Progenitor cell of endocrine pancreas (in vitro differentiated cells): ENCODE measurements at regions not wholly inside any gene's neighbourhood (a gene's known extent, or its start where the extent isn't known, plus 50 kb on each side); places are given as distances from the start of the nearest gene placed in this dataset.

ENCODE experiments used
- DNase-seq: peaks from one replicate; pipeline ENCODE4 v3.0.0; 2021; ENCODE audit warnings: low spot score; ENCODE audit not compliant: unreplicated experiment
- H3K27ac Mint-ChIP-seq: 2 replicates; pipeline ENCODE4 v1.8.0; 2021; ENCODE audit warnings: mild to moderate bottlenecking, moderate library complexity, mixed read lengths
- H3K27me3 Mint-ChIP-seq: 2 replicates; pipeline ENCODE4 v1.8.0; 2021; ENCODE audit warnings: mixed read lengths
- H3K36me3 Mint-ChIP-seq: 2 replicates; pipeline ENCODE4 v1.8.0; 2022; ENCODE audit warnings: mixed read lengths; ENCODE audit not compliant: insufficient read depth
- H3K4me1 Mint-ChIP-seq: 2 replicates; pipeline ENCODE4 v1.8.0; 2021; ENCODE audit warnings: low read depth, mixed read lengths
- H3K4me3 Mint-ChIP-seq: 2 replicates; pipeline ENCODE4 v1.8.0; 2021; ENCODE audit warnings: low read depth, mild to moderate bottlenecking, moderate library complexity, mixed read lengths
- H3K9me3 Mint-ChIP-seq: 2 replicates; pipeline ENCODE4 v1.8.0; 2021; ENCODE audit warnings: low read depth, mixed read lengths
- TF ChIP-seq, protein P1 (sequence below): fragments of 200-600 bp; sonication (generic); IDR thresholded peaks from one replicate; pipeline ENCODE4 v1.5.0; 2021; ENCODE audit warnings: antibody characterized with exemption, mild to moderate bottlenecking; ENCODE audit not compliant: unreplicated experiment

DNA sequence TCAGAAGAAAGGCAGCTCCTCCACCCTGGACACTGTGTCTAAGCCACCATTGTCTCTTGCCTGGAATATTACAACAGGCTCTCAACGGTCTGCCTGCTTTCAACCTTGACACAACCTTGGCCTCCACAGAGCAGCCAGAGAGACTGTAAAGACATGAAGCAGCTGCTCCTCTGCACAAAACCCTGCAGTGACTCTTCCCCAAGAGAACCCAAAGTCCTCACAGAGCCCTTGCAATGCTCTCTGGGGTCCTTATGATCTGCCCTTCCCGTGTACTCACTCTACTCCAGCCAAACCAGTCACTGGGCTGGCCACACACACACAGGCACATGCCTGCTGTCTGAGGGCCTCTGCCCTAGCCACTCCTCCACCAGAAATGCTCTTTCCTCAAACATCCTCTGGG lies 75.9 kb upstream of the CPEB2 start:
- Mint-ChIP-seq H3K4me1 (no peaks in the 10 kb centered on the region), H3K27ac (no peak overlapping the region), H3K4me3 (no peak overlapping the region), H3K27me3 (no peaks in the 10 kb centered on the region), H3K9me3 (no peaks in the 10 kb centered on the region), H3K36me3 (no peaks in the 10 kb centered on the region)
- TF ChIP-seq, protein P1, sequence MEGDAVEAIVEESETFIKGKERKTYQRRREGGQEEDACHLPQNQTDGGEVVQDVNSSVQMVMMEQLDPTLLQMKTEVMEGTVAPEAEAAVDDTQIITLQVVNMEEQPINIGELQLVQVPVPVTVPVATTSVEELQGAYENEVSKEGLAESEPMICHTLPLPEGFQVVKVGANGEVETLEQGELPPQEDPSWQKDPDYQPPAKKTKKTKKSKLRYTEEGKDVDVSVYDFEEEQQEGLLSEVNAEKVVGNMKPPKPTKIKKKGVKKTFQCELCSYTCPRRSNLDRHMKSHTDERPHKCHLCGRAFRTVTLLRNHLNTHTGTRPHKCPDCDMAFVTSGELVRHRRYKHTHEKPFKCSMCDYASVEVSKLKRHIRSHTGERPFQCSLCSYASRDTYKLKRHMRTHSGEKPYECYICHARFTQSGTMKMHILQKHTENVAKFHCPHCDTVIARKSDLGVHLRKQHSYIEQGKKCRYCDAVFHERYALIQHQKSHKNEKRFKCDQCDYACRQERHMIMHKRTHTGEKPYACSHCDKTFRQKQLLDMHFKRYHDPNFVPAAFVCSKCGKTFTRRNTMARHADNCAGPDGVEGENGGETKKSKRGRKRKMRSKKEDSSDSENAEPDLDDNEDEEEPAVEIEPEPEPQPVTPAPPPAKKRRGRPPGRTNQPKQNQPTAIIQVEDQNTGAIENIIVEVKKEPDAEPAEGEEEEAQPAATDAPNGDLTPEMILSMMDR = no peak
- no peak for DNase-seq

DNA sequence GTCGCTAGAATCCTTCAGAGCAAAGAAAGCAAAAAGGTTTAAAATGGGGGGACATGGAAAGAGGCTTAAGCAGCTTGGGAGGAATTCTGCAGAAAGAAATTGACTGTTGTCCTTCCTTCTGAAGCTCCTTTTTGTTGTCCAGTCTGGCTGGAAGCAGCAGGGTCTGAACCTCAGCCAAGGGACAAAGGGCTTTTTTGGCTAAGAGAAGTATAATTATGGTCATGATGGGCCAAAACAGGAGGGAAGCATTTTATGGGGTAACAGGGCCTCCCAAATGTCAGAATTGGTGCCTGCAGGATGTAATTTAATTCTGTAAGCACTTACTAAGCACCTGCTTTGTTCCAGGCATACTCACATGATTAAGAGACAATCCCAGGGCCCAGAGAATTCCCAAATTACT lies 74.2 kb upstream of the CPEB2 start:
- Mint-ChIP-seq H3K27ac (no peak overlapping the region), H3K27me3 (no peaks in the 10 kb centered on the region), H3K9me3 (no peaks in the 10 kb centered on the region), H3K4me1 (no peaks in the 10 kb centered on the region), H3K36me3 (no peaks in the 10 kb centered on the region), H3K4me3 (no peak overlapping the region)
- TF ChIP-seq, protein P1 = no peak
- no peak for DNase-seq

DNA sequence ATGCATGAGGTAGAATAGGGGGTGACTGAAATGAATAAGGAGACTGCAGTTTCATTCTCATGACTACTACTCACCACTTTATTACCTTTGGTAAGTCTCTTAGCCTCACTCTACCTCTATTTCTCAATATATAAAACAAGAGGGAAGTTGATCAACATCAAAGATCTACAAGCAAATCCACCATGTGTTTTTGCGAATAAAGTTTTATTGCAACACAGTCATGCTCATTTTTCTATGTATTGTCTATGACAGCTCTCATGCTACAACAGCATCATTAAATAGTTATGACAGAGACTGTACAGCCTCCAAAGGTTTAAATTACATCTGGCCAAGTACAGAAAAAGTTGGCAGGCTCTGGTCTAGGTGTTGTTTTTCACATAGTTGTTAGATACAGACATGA lies 72.6 kb upstream of the CPEB2 start:
- Mint-ChIP-seq H3K4me1 (no peaks in the 10 kb centered on the region), H3K36me3 (no peaks in the 10 kb centered on the region), H3K27ac (no peak overlapping the region), H3K27me3 (no peaks in the 10 kb centered on the region), H3K9me3 (no peaks in the 10 kb centered on the region), H3K4me3 (no peak overlapping the region)
- no peak for DNase-seq
- TF ChIP-seq, protein P1 = no peak

DNA sequence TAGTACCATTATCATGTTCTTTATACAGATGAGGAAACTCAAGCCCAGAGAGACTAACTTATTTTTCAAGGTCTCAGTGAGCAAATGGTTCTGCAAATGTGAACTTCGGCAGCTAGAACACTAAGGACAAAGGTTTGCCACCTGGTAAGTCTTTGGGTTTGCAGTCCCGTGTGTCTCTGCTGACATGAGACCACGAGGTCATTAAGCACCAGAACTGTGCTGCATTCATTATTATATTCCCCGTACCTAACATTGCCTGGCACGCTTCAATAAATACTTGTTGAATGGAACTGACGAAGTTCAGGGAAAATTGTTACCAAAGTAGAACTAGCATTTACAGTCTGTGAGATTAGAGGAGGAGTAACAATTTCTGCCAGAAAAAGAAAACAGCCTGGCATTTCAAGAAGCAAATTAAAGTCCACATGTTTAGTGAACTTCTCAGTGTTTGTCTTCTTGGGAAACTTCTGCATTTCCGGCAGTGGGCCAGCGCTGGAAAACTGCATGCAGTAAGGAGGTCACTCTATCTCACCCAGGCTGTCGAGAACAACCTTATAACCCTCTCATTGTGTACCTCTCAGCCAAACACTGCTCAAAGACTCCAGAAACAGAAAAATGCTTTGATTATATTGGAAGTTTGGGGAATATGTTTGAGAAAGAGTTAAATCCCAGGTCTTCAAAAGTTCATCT lies 67.4 kb upstream of the CPEB2 start:
- Mint-ChIP-seq H3K9me3 (peaks cover 2% of the 10 kb centered on the region), H3K4me3 (no peak overlapping the region), H3K4me1 (no peaks in the 10 kb centered on the region), H3K27me3 (no peaks in the 10 kb centered on the region), H3K27ac (no peak overlapping the region), H3K36me3 (no peaks in the 10 kb centered on the region)
- no peak for DNase-seq
- TF ChIP-seq, protein P1 = no peak

DNA sequence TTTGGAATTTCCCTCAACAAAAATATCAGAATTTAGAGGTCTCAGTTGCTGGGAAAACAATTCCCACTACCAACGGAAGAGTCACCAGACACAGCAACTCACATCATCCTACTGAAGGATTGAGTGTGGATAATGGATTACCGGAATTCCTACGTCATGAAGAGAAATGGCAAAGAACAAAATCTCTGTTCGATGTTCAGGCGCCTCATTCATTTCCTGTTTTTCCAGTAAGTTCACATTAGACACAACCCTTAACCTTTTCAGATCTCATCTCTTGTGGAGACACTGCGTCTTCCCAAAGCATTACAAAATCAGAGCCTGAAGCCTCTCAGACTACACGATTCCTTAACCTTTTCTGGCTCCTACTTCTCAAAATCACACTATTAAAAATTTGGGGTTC lies 58.5 kb upstream of the CPEB2 start:
- TF ChIP-seq, protein P1 = no peak
- Mint-ChIP-seq H3K4me1 (no peaks in the 10 kb centered on the region), H3K4me3 (no peak overlapping the region), H3K27ac (no peak overlapping the region), H3K9me3 (peaks cover 9% of the 10 kb centered on the region), H3K36me3 (no peaks in the 10 kb centered on the region), H3K27me3 (no peaks in the 10 kb centered on the region)
- DNase-seq = no peak
